GM12878 (cell line): ENCODE measurements at regions not wholly inside any gene's neighbourhood (a gene's known extent, or its start where the extent isn't known, plus 50 kb on each side); places are given as distances from the start of the nearest gene placed in this dataset.

Experiments used
- ATAC-seq: fragments of 200-7000 bp; cut with Tn5 transposase; 3 replicates; pipeline ENCODE4 v1.9.1; 2020; ENCODE audit warnings: mild to moderate bottlenecking, moderate library complexity
- BruUV-seq: library from RNA; stranded (reverse); fragments of 400-500 nt; replicated peaks from 2 replicates; lab custom pipeline; 2021; lab: Mats Ljungman, UMichigan
- CTCF ChIA-PET: fragments of 300-600 bp; sonication (Branson Sonifier 250); formaldehyde crosslinking; extraction: SDS; loops from one replicate; lab custom pipeline; 2021; ENCODE audit warnings: inconsistent platforms; lab: Yijun Ruan, JAX
- POLR2A ChIA-PET: fragments of 350-600 bp; formaldehyde crosslinking; extraction: SDS; loops from one replicate; lab custom pipeline; 2021; ENCODE audit warnings: inconsistent platforms; lab: Charles Lee
- RAD21 ChIA-PET: fragments of 300-600 bp; sonication (Branson Sonifier 250); formaldehyde crosslinking; loops from one replicate; lab custom pipeline; 2023; ENCODE audit warnings: antibody characterized with exemption; ENCODE audit not compliant: unreplicated experiment; lab: Charles Lee
- SMC1A ChIA-PET: fragments of 300-600 bp; sonication (Branson Sonifier 250); formaldehyde crosslinking; loops from one replicate; lab custom pipeline; 2023; ENCODE audit not compliant: unreplicated experiment, uncharacterized antibody; lab: Charles Lee
- DNase-seq: peaks from one replicate; pipeline ENCODE4 v3.0.0-alpha.2; 2011; ENCODE audit warnings: low read depth, low spot score
- FAIRE-seq: peaks from 3 replicates; lab custom pipeline; 2011; peaks lifted over from hg19 to GRCh38; lab: Jason Lieb, UNC
- H2AFZ ChIP-seq: 2 replicates; pipeline ENCODE4 v1.6.0; 2011; ENCODE audit warnings: low read depth, low read length, control low read depth; ENCODE audit not compliant: control insufficient read depth
- H3K27ac ChIP-seq: 2 replicates; pipeline ENCODE4 v1.5.1; 2011; ENCODE audit warnings: control low read depth; ENCODE audit not compliant: control insufficient read depth, insufficient read depth
- H3K27me3 ChIP-seq, 2 experiments: replicated peaks in 1 of 2; 2 replicates each; pipeline versions ENCODE4 v1.6.0 to v1.6.1; 2011; ENCODE audit warnings: low read length in 1 of 2; ENCODE audit not compliant: control insufficient read depth in 2 of 2, insufficient read depth in 2 of 2
- H3K36me3 ChIP-seq, 2 experiments: 2 replicates each; pipeline ENCODE4 v1.5.1; 2011; ENCODE audit warnings: low read length in 1 of 2; ENCODE audit not compliant: control insufficient read depth in 2 of 2, insufficient read depth in 2 of 2
- H3K4me1 ChIP-seq: 2 replicates; pipeline ENCODE4 v1.6.1; 2011; ENCODE audit warnings: mild to moderate bottlenecking, low read length, moderate library complexity, mixed read lengths; ENCODE audit not compliant: control insufficient read depth, insufficient read depth
- H3K4me2 ChIP-seq: 2 replicates; pipeline ENCODE4 v1.6.0; 2011; ENCODE audit warnings: control low read depth; ENCODE audit not compliant: control insufficient read depth, insufficient read depth
- H3K4me3 ChIP-seq: fragments of 200-600 bp; sonication (generic); 2 replicates; pipeline ENCODE4 v1.5.1; 2016
- H3K79me2 ChIP-seq: 2 replicates; pipeline ENCODE4 v1.6.0; 2011; ENCODE audit warnings: low read length; ENCODE audit not compliant: control insufficient read depth, insufficient read depth
- H3K9ac ChIP-seq: 2 replicates; pipeline ENCODE4 v1.8.0; 2011; ENCODE audit warnings: low read length, control low read depth, mixed read lengths; ENCODE audit not compliant: control insufficient read depth, insufficient read depth
- H3K9me3 ChIP-seq: replicated peaks from 3 replicates; pipeline ENCODE4 v1.5.1; 2011; ENCODE audit warnings: mild to moderate bottlenecking, low read length; ENCODE audit not compliant: control insufficient read depth, insufficient read depth
- H4K20me1 ChIP-seq: 2 replicates; pipeline ENCODE4 v1.6.0; 2011; ENCODE audit not compliant: control insufficient read depth, insufficient read depth
- ASH2L ChIP-seq: fragments of 300-600, 200-600 bp; sonication (generic); IDR thresholded peaks from 2 replicates; pipeline ENCODE4 v1.6.1; 2017; ENCODE audit warnings: low read depth, mild to moderate bottlenecking, borderline replicate concordance
- BACH1 ChIP-seq: fragments of 450-650 bp; IDR thresholded peaks from 2 replicates; pipeline ENCODE4 v1.6.1; 2017; ENCODE audit warnings: mild to moderate bottlenecking, borderline replicate concordance
- BCL3 ChIP-seq: IDR thresholded peaks from 2 replicates; pipeline ENCODE4 v1.6.1; 2011; ENCODE audit warnings: borderline replicate concordance, low read depth, mild to moderate bottlenecking, moderate library complexity, low read length; ENCODE audit not compliant: insufficient read depth, poor library complexity, severe bottlenecking
- CBX3 ChIP-seq: fragments of 200-600 bp; sonication (generic); IDR thresholded peaks from 2 replicates; pipeline ENCODE4 v1.6.1; 2016; ENCODE audit warnings: low read depth, borderline replicate concordance
- HCFC1 ChIP-seq: fragments of 150-350 bp; IDR thresholded peaks from 2 replicates; pipeline ENCODE4 v1.6.1; 2014; ENCODE audit warnings: low read length
- HDAC6 ChIP-seq: fragments of 200-600 bp; sonication (generic); IDR thresholded peaks from one replicate; pipeline ENCODE4 v1.8.0; 2017; ENCODE audit warnings: antibody characterized with exemption; ENCODE audit not compliant: unreplicated experiment
- IKZF1 ChIP-seq: fragments of 450-650 bp; conservative IDR thresholded peaks from 2 replicates; pipeline ENCODE4 v1.6.1; 2017; ENCODE audit warnings: antibody characterized with exemption, mild to moderate bottlenecking
- KAT2A ChIP-seq: conservative IDR thresholded peaks from 2 replicates; pipeline ENCODE4 v1.6.1; 2011; ENCODE audit warnings: low read depth, low read length; ENCODE audit not compliant: control insufficient read depth
- MLLT1 ChIP-seq: fragments of 450-650 bp; IDR thresholded peaks from 2 replicates; pipeline ENCODE4 v1.6.1; 2016; ENCODE audit warnings: mild to moderate bottlenecking
- NR2C1 ChIP-seq: fragments of 450-650 bp; IDR thresholded peaks from 2 replicates; pipeline ENCODE4 v1.6.1; 2017; ENCODE audit warnings: antibody characterized with exemption, mild to moderate bottlenecking, moderate library complexity
- PML ChIP-seq: IDR thresholded peaks from 2 replicates; pipeline ENCODE4 v1.6.1; 2012; ENCODE audit warnings: low read length, inconsistent platforms
- REST ChIP-seq: IDR thresholded peaks from 2 replicates; pipeline ENCODE4 v1.6.1; 2012; ENCODE audit warnings: mild to moderate bottlenecking, low read depth, low read length
- STAT1 ChIP-seq: fragments of 450-650 bp; conservative IDR thresholded peaks from 2 replicates; pipeline ENCODE4 v1.6.1; 2014; ENCODE audit warnings: antibody characterized with exemption, mild to moderate bottlenecking
- STAT3 ChIP-seq: IDR thresholded peaks from 2 replicates; pipeline ENCODE4 v1.6.1; 2011; ENCODE audit warnings: low read depth, low read length, improper control_type of control experiment
- SUPT20H ChIP-seq: IDR thresholded peaks from 2 replicates; pipeline ENCODE4 v1.6.1; 2011; ENCODE audit warnings: low read depth, mild to moderate bottlenecking, low read length, moderate library complexity, borderline replicate concordance; ENCODE audit not compliant: control insufficient read depth
- ZBTB4 ChIP-seq: fragments of 450-650 bp; formaldehyde crosslinking; IDR thresholded peaks from 2 replicates; pipeline ENCODE4 v1.4.0; 2022; ENCODE audit warnings: mild to moderate bottlenecking, moderate library complexity
- WGBS: methylation state at CpG from one replicate; pipeline ENCODE4 v1.1.6; 2016; ENCODE audit warnings: low lambda C conversion rate; ENCODE audit not compliant: insufficient replicate concordance, insufficient coverage; ENCODE audit errors: missing lambda C conversion rate; 5-methylcytosine and 5-hydroxymethylcytosine counted together
- in situ Hi-C: fragments of 300-500 bp; cut with MboI; formaldehyde crosslinking; loops from 9 replicates; pipeline ENCODE4 v1.14.3; 2018; ENCODE audit warnings: mixed read lengths
- intact Hi-C: fragments of 100-400 bp; cut with micrococcal nuclease; formaldehyde crosslinking; loops from one replicate; pipeline ENCODE4 v1.14.2; 2022; ENCODE audit not compliant: unreplicated experiment

GRCh38 chr3:154536751-154537150 lies 106.8 kb upstream of the GPR149 start:
- ChIA-PET CTCF (no interaction called here), SMC1A (interaction anchor here (0.8 kb wide), 1 partner anchor 14 kb away, joined by 3 read pairs; no protein-coding TSS in a partner anchor), RAD21 (no interaction called here), POLR2A (no interaction called here)
- H3K4me1 ChIP-seq = no peaks in the 10 kb centered on the region
- no peak overlapping the region for H3K9ac ChIP-seq
- H2AFZ ChIP-seq = no peak overlapping the region
- H3K4me3 ChIP-seq = no peak overlapping the region
- H3K36me3 ChIP-seq = no peaks in the 10 kb centered on the region
- BruUV-seq = no TSS peak
- ATAC-seq (no peak), DNase-seq (no peak), FAIRE-seq (no peak)
- intact Hi-C loops = no loop called here
- TF ChIP-seq CBX3 = no peak
- TF ChIP-seq HCFC1 = no peak
- no peak for TF ChIP-seq MLLT1
- TF ChIP-seq KAT2A = no peak
- TF ChIP-seq ASH2L = no peak
- no peak for TF ChIP-seq NR2C1
- TF ChIP-seq BACH1 = no peak
- TF ChIP-seq STAT1 = no peak
- no peak for TF ChIP-seq REST
- TF ChIP-seq IKZF1 = no peak
- TF ChIP-seq PML = no peak
- TF ChIP-seq ZBTB4 (CRISPR knock-in tag) = no peak
- TF ChIP-seq SUPT20H = no peak
- TF ChIP-seq BCL3 = no peak
- no peak for TF ChIP-seq STAT3
- no peak for TF ChIP-seq HDAC6
- in situ Hi-C loops = no loop called here
- 6% methylated on average over 1 of the region's 1 CpG for WGBS
- H3K9me3 ChIP-seq = no peaks in the 10 kb centered on the region
- H4K20me1 ChIP-seq = no peaks in the 10 kb centered on the region
- H3K27ac ChIP-seq = no peak overlapping the region
- H3K27me3 ChIP-seq = no peaks in the 10 kb centered on the region
- H3K4me2 ChIP-seq = no peak overlapping the region
- no peaks in the 10 kb centered on the region for H3K79me2 ChIP-seq
